ENCODE measurements at regions not wholly inside any gene's neighbourhood (a gene's known extent, or its start where the extent isn't known, plus 50 kb on each side); places are given as distances from the start of the nearest gene placed in this dataset.

DNA sequence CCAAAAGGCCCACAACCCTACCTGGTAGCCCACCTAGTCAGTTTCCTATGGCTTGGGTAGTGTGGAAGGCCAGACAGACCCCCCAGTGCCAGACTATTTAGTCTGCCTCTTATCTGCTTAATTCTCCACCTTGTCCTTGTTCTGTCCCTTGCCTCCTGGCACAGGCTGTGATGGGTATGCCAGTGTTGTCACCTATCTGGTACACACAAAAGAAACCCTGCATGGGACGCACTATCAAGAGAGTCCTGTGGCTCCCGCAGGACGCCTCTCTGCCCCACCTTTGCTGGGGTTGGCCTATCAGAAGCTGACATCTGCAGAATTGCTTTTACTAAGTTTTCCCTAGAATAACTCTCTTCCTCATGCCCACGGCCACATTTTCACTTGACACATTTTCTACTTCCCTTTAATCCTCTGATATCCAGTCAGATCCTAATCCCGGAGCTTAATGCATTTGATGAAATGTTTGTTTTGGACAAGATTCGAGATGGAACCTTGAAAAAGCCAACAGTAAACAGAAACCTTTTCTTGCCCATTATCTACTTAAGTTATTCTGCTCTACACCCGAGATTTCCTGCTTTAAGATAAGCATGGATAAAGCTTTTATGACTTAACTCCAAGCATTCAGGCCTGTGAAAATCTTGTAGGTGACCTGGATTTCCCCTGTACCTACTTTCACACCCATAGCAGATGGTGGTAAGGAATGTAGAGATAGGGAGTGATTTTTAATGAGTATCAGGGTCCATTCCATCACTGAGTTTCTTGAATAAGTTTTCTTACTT is 468.5 kb downstream of the ZNF608 start:
- TF ChIP-seq, protein P1, sequence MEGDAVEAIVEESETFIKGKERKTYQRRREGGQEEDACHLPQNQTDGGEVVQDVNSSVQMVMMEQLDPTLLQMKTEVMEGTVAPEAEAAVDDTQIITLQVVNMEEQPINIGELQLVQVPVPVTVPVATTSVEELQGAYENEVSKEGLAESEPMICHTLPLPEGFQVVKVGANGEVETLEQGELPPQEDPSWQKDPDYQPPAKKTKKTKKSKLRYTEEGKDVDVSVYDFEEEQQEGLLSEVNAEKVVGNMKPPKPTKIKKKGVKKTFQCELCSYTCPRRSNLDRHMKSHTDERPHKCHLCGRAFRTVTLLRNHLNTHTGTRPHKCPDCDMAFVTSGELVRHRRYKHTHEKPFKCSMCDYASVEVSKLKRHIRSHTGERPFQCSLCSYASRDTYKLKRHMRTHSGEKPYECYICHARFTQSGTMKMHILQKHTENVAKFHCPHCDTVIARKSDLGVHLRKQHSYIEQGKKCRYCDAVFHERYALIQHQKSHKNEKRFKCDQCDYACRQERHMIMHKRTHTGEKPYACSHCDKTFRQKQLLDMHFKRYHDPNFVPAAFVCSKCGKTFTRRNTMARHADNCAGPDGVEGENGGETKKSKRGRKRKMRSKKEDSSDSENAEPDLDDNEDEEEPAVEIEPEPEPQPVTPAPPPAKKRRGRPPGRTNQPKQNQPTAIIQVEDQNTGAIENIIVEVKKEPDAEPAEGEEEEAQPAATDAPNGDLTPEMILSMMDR (IDR thresholded peaks at IDR 0.05) = no peak
- TF ChIP-seq POLR2A (IDR thresholded peaks at IDR 0.05) = no peak

Data from uterus (tissue), 2 donors.